ENCODE measurements at regions not wholly inside any gene's neighbourhood (a gene's known extent, or its start where the extent isn't known, plus 50 kb on each side); places are given as distances from the start of the nearest gene placed in this dataset.

- ATAC-seq (no peak), DNase-seq (no peak)
- TF ChIP-seq, protein P1, sequence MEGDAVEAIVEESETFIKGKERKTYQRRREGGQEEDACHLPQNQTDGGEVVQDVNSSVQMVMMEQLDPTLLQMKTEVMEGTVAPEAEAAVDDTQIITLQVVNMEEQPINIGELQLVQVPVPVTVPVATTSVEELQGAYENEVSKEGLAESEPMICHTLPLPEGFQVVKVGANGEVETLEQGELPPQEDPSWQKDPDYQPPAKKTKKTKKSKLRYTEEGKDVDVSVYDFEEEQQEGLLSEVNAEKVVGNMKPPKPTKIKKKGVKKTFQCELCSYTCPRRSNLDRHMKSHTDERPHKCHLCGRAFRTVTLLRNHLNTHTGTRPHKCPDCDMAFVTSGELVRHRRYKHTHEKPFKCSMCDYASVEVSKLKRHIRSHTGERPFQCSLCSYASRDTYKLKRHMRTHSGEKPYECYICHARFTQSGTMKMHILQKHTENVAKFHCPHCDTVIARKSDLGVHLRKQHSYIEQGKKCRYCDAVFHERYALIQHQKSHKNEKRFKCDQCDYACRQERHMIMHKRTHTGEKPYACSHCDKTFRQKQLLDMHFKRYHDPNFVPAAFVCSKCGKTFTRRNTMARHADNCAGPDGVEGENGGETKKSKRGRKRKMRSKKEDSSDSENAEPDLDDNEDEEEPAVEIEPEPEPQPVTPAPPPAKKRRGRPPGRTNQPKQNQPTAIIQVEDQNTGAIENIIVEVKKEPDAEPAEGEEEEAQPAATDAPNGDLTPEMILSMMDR (IDR thresholded peaks at IDR 0.05), result no peak
- no peak overlapping the region for H3K27ac ChIP-seq
- H3K4me3 ChIP-seq, result no peak overlapping the region
- no peaks in the 10 kb centered on the region for H3K27me3 ChIP-seq
- no peaks in the 10 kb centered on the region for H3K36me3 ChIP-seq
- H3K4me1 ChIP-seq, result no peaks in the 10 kb centered on the region
- H3K9me3 ChIP-seq, result no peaks in the 10 kb centered on the region
- intact Hi-C loops (cut with DNase I), result no loop called here
These were observed 282.5 kb upstream of the EPHA3 start for GRCh38 chr3:88824666-88825564.

DNA sequence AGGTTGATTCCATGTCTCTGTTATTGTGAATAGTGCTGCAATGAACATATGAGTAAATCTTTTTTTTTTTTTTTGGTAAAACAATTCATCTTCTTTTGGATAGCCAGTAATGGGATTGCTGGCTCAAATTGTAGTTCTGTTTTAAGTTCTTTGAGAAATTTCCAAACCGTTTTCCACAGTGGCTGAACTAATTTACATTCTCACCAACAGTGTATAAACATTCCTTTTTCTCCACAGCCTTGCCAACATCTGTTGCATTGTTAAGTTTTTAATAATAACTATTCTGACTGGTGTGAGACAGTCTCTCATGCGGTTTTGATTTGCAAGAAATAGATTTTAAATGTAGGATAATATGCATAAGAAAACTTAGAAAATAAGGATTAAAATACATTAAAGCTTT lies 279.0 kb upstream of the EPHA3 start:
- ATAC-seq, result no peak
- Histone ChIP-seq H3K9me3 (no peaks in the 10 kb centered on the region), H3K27me3 (no peaks in the 10 kb centered on the region), H3K36me3 (no peaks in the 10 kb centered on the region), H3K27ac (no peak overlapping the region), H3K4me3 (no peak overlapping the region), H3K4me1 (no peaks in the 10 kb centered on the region)
- intact Hi-C loops (cut with DNase I), result no loop called here
- TF ChIP-seq, protein P1 (IDR thresholded peaks at IDR 0.05), result no peak
- no peak for DNase-seq

GRCh38 chr3:88852606-88853005 lies 254.8 kb upstream of the EPHA3 start:
- no peaks in the 10 kb centered on the region for H3K27me3 ChIP-seq
- DNase-seq (no peak), ATAC-seq (no peak)
- no peaks in the 10 kb centered on the region for H3K9me3 ChIP-seq
- no peaks in the 10 kb centered on the region for H3K36me3 ChIP-seq
- H3K27ac ChIP-seq, result no peak overlapping the region
- no peak overlapping the region for H3K4me3 ChIP-seq
- intact Hi-C loops (cut with DNase I), result no loop called here
- TF ChIP-seq, protein P1 (IDR thresholded peaks at IDR 0.05), result no peak
- no peaks in the 10 kb centered on the region for H3K4me1 ChIP-seq

DNA sequence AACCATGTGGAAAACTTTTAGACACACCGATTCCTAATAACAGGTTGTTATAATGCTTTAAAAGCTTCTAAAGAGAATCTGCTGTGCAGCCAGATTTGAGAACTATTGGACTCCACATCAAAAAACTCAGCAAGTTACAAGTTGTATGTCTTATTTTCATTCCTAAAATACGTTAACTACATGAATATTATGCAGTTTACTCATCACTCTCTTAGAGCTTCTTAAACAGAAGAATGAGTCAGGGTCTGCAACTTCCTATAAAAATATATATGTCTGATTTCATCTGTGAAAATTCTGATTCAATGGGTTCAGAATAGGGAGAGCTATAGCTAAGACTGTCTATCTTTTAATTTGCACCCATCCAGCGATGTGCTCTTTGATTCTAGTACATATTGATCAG lies 244.2 kb upstream of the EPHA3 start:
- no peak for ATAC-seq
- no peak overlapping the region for H3K27ac ChIP-seq
- no peak for DNase-seq
- intact Hi-C loops (cut with DNase I), result no loop called here
- H3K36me3 ChIP-seq, result no peaks in the 10 kb centered on the region
- H3K27me3 ChIP-seq, result no peaks in the 10 kb centered on the region
- TF ChIP-seq, protein P1 (IDR thresholded peaks at IDR 0.05), result no peak
- no peak overlapping the region for H3K4me3 ChIP-seq
- H3K4me1 ChIP-seq, result no peaks in the 10 kb centered on the region
- H3K9me3 ChIP-seq, result no peaks in the 10 kb centered on the region

DNA sequence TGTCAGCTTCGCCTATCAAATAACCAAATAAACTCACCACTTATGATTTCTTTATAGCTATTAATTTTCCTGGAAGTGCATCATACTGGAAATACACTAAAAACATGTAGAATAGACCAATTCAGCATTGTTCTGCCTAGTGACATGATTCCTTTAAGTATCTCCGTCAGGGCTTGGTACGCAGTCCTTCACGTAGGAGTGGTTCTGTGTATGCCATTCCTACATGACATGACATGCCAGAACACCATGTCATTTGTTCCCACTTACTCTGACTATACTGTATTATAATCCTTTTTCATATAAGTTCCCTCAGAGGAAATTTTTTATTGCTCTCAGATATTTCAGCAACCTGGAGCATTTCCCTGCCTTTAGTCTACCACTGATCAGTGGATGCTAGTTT lies 230.7 kb upstream of the EPHA3 start:
- Histone ChIP-seq H3K36me3 (no peaks in the 10 kb centered on the region), H3K4me1 (no peaks in the 10 kb centered on the region), H3K9me3 (no peaks in the 10 kb centered on the region), H3K27ac (no peak overlapping the region), H3K27me3 (no peaks in the 10 kb centered on the region), H3K4me3 (no peak overlapping the region)
- ATAC-seq, result no peak
- TF ChIP-seq, protein P1 (IDR thresholded peaks at IDR 0.05), result no peak
- intact Hi-C loops (cut with DNase I), result no loop called here
- DNase-seq, result no peak
